HFF-Myc (cell line): ENCODE measurements at regions not wholly inside any gene's neighbourhood (a gene's known extent, or its start where the extent isn't known, plus 50 kb on each side); places are given as distances from the start of the nearest gene placed in this dataset.

Experiments used
- DNase-seq: peaks from one replicate; pipeline ENCODE4 v3.0.0-alpha.2; 2011; ENCODE audit warnings: low read depth; ENCODE audit errors: extremely low read depth
- H3K4me3 ChIP-seq: replicated peaks from 2 replicates; pipeline ENCODE4 v1.5.1; 2011; ENCODE audit warnings: low read depth, mild to moderate bottlenecking, control low read depth, low read length
- CTCF ChIP-seq: IDR thresholded peaks from 2 replicates; pipeline ENCODE4 v1.5.1; 2012; ENCODE audit warnings: mild to moderate bottlenecking, low read depth, low read length, control low read depth; ENCODE audit errors: missing control alignments

- H3K4me3 ChIP-seq, result no peak overlapping the region
- TF ChIP-seq CTCF, result no peak
- no peak for DNase-seq
Observed at GRCh38 chr7:4436361-4436895, 245.7 kb upstream of the FOXK1 start.

- no peak overlapping the region for H3K4me3 ChIP-seq
- TF ChIP-seq CTCF, result no peak
- no peak for DNase-seq
Observed at GRCh38 chr7:4436936-4437335, 245.2 kb upstream of the FOXK1 start.

- no peak for DNase-seq
- no peak overlapping the region for H3K4me3 ChIP-seq
Observed at GRCh38 chr7:4437916-4438315, 244.2 kb upstream of the FOXK1 start.

GRCh38 chr7:4438723-4439245, 243.3 kb upstream of the FOXK1 start:
- DNase-seq, result no peak
- no peak for TF ChIP-seq CTCF
- H3K4me3 ChIP-seq, result no peak overlapping the region

More at GRCh38 chr7:4437916-4438315, 244.2 kb upstream of the FOXK1 start:
- no peak for TF ChIP-seq CTCF

GRCh38 chr7:4439444-4439843, 242.7 kb upstream of the FOXK1 start:
- TF ChIP-seq CTCF, result no peak
- no peak for DNase-seq
- H3K4me3 ChIP-seq, result no peak overlapping the region

GRCh38 chr7:4444106-4444505, 238.0 kb upstream of the FOXK1 start:
- TF ChIP-seq CTCF, result no peak
- H3K4me3 ChIP-seq, result no peak overlapping the region
- DNase-seq, result no peak

- TF ChIP-seq CTCF, result no peak
- no peak overlapping the region for H3K4me3 ChIP-seq
- DNase-seq, result no peak
Observed at GRCh38 chr7:4445777-4446176, 236.3 kb upstream of the FOXK1 start.
